Suprapubic skin (tissue), 4 donors: ENCODE measurements at regions not wholly inside any gene's neighbourhood (a gene's known extent, or its start where the extent isn't known, plus 50 kb on each side); places are given as distances from the start of the nearest gene placed in this dataset.

Source experiments
- DNase-seq, 2 donors: peaks; one replicate each; pipeline ENCODE4 v3.0.0-alpha.2; 2019; ENCODE audit warnings: low spot score in 2 of 2
- H3K27ac ChIP-seq: fragments of 200-600 bp; sonication (generic); one replicate; pipeline ENCODE4 v1.5.1; 2019
- H3K27me3 ChIP-seq: fragments of 200-600 bp; sonication (generic); one replicate; pipeline ENCODE4 v1.5.1; 2019
- H3K36me3 ChIP-seq: fragments of 200-600 bp; sonication (generic); one replicate; pipeline ENCODE4 v1.5.1; 2019
- H3K4me1 ChIP-seq: fragments of 200-600 bp; sonication (generic); one replicate; pipeline ENCODE4 v1.5.1; 2019
- H3K4me3 ChIP-seq: fragments of 200-600 bp; sonication (generic); one replicate; pipeline ENCODE4 v1.5.1; 2019; ENCODE audit warnings: mild to moderate bottlenecking
- H3K9me3 ChIP-seq: fragments of 200-600 bp; sonication (generic); one replicate; pipeline ENCODE4 v1.5.1; 2019
- EP300 ChIP-seq: sonication (generic); formaldehyde crosslinking; IDR thresholded peaks from one replicate; pipeline ENCODE4 v1.6.1; 2017; ENCODE audit warnings: antibody characterized with exemption
- POLR2A ChIP-seq, 2 donors: fragments of 450-650 bp; IDR thresholded peaks; one replicate each; pipeline ENCODE4 v1.6.1; 2017; ENCODE audit warnings: antibody characterized with exemption in 2 of 2, mild to moderate bottlenecking in 2 of 2, moderate library complexity in 2 of 2
- POLR2AphosphoS5 ChIP-seq, 3 donors: sonication (generic); formaldehyde crosslinking; IDR thresholded peaks; one replicate each; pipeline ENCODE4 v1.6.1; 2017; ENCODE audit warnings: antibody characterized with exemption in 3 of 3
- WGBS: methylation state at CpG from one replicate; pipeline ENCODE4 v1.1.5; 2018; 5-methylcytosine and 5-hydroxymethylcytosine counted together
- TF ChIP-seq, protein P1 (sequence below), 2 donors: fragments of 200-600 bp in 1 of 2; fragments of 450-650 bp in 1 of 2; sonication (generic) in 1 of 2; IDR thresholded peaks; one replicate each; pipeline ENCODE4 v1.5.1; 2016 to 2019; ENCODE audit warnings: antibody characterized with exemption in 2 of 2, mild to moderate bottlenecking in 1 of 2, moderate library complexity in 1 of 2

- no peak overlapping the region for H3K4me3 ChIP-seq
- TF ChIP-seq, protein P1, sequence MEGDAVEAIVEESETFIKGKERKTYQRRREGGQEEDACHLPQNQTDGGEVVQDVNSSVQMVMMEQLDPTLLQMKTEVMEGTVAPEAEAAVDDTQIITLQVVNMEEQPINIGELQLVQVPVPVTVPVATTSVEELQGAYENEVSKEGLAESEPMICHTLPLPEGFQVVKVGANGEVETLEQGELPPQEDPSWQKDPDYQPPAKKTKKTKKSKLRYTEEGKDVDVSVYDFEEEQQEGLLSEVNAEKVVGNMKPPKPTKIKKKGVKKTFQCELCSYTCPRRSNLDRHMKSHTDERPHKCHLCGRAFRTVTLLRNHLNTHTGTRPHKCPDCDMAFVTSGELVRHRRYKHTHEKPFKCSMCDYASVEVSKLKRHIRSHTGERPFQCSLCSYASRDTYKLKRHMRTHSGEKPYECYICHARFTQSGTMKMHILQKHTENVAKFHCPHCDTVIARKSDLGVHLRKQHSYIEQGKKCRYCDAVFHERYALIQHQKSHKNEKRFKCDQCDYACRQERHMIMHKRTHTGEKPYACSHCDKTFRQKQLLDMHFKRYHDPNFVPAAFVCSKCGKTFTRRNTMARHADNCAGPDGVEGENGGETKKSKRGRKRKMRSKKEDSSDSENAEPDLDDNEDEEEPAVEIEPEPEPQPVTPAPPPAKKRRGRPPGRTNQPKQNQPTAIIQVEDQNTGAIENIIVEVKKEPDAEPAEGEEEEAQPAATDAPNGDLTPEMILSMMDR (IDR thresholded peaks at IDR 0.05), result no peak
- TF ChIP-seq EP300 (no peak), POLR2AphosphoS5 (IDR thresholded peaks at IDR 0.05) (no peak), POLR2A (IDR thresholded peaks at IDR 0.05) (no peak)
- H3K36me3 ChIP-seq, result no peaks in the 10 kb centered on the region
- H3K9me3 ChIP-seq, result no peaks in the 10 kb centered on the region
- 77% methylated on average over 8 of the region's 8 CpGs for WGBS
- no peaks in the 10 kb centered on the region for H3K27me3 ChIP-seq
- H3K4me1 ChIP-seq, result no peaks in the 10 kb centered on the region
- no peak for DNase-seq
- H3K27ac ChIP-seq, result no peak overlapping the region
Measured at GRCh38 chr5:121726991-121727390, 124.7 kb upstream of the FTMT start.

DNA sequence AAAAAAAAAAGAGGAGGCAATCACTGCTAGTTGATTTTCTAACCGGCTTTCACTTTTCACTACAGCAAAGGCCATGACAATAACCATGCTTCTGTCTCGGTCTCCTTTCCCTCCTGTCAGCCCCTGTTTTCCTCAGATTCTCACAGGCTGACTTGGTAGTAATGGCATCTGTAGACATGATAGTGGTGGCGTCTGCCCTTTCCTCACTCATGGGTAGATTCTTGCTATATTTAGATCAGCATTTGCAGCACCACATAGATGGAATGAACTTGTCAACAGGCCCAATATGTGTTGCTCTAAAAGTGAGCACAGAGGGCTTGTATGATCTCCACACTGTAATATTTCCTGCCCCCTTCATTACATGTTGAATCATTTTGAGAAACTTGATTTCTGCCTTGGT is 120.3 kb upstream of the FTMT start:
- no peak for DNase-seq
- Histone ChIP-seq H3K9me3 (no peaks in the 10 kb centered on the region), H3K27ac (no peak overlapping the region), H3K36me3 (no peaks in the 10 kb centered on the region), H3K27me3 (no peaks in the 10 kb centered on the region), H3K4me3 (no peak overlapping the region), H3K4me1 (no peaks in the 10 kb centered on the region)
- no peak for TF ChIP-seq POLR2A (IDR thresholded peaks at IDR 0.05)
- TF ChIP-seq POLR2AphosphoS5 (IDR thresholded peaks at IDR 0.05), result no peak
- TF ChIP-seq, protein P1 (IDR thresholded peaks at IDR 0.05), result no peak
- no peak for TF ChIP-seq EP300
- WGBS, result 67% methylated on average over 3 of the region's 3 CpGs

GRCh38 chr5:121735618-121736017 is 116.1 kb upstream of the FTMT start:
- peaks cover 11% of the 10 kb centered on the region for H3K9me3 ChIP-seq
- no peaks in the 10 kb centered on the region for H3K4me1 ChIP-seq
- 92% methylated on average over 2 of the region's 2 CpGs for WGBS
- no peaks in the 10 kb centered on the region for H3K27me3 ChIP-seq
- no peak overlapping the region for H3K27ac ChIP-seq
- H3K36me3 ChIP-seq, result no peaks in the 10 kb centered on the region
- no peak for TF ChIP-seq POLR2AphosphoS5 (IDR thresholded peaks at IDR 0.05)
- TF ChIP-seq, protein P1 (IDR thresholded peaks at IDR 0.05), result no peak
- TF ChIP-seq POLR2A (IDR thresholded peaks at IDR 0.05), result no peak
- no peak for TF ChIP-seq EP300
- DNase-seq, result no peak
- no peak overlapping the region for H3K4me3 ChIP-seq

GRCh38 chr5:121737120-121737519 is 114.6 kb upstream of the FTMT start:
- Histone ChIP-seq H3K4me3 (no peak overlapping the region), H3K36me3 (no peaks in the 10 kb centered on the region), H3K9me3 (peaks cover 11% of the 10 kb centered on the region), H3K27ac (no peak overlapping the region), H3K4me1 (no peaks in the 10 kb centered on the region), H3K27me3 (no peaks in the 10 kb centered on the region)
- TF ChIP-seq EP300, result no peak
- TF ChIP-seq POLR2AphosphoS5 (IDR thresholded peaks at IDR 0.05), result no peak
- no peak for TF ChIP-seq POLR2A (IDR thresholded peaks at IDR 0.05)
- TF ChIP-seq, protein P1 (IDR thresholded peaks at IDR 0.05), result no peak
- no peak for DNase-seq
- 95% methylated on average over 2 of the region's 2 CpGs for WGBS

DNA sequence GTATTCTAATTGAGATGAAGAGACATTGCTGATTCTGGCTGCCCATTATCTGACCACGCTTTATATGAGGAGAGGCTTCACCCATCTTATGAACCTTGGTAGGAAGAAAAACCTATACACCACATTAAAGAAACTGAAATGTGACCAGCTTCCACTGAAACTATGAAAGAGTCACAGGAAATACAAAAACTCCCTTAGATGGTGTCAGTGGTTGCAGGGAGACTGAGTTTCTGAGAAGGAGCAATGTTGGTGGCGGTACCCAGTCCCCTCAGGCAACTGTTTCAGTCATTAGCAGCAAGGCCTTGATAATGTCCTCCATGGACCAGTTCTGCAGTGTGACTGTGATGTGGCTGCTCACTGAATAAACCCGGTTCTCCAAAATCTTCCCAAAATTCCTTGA is 110.5 kb upstream of the FTMT start:
- Histone ChIP-seq H3K36me3 (no peaks in the 10 kb centered on the region), H3K4me3 (no peak overlapping the region), H3K27me3 (no peaks in the 10 kb centered on the region), H3K27ac (no peak overlapping the region), H3K4me1 (no peaks in the 10 kb centered on the region), H3K9me3 (peaks cover 11% of the 10 kb centered on the region)
- 80% methylated on average over 3 of the region's 3 CpGs for WGBS
- no peak for TF ChIP-seq POLR2AphosphoS5 (IDR thresholded peaks at IDR 0.05)
- TF ChIP-seq, protein P1 (IDR thresholded peaks at IDR 0.05), result no peak
- TF ChIP-seq POLR2A (IDR thresholded peaks at IDR 0.05), result no peak
- TF ChIP-seq EP300, result no peak
- DNase-seq, result no peak
